HS-5 (cell line): ENCODE measurements at regions not wholly inside any gene's neighbourhood (a gene's known extent, or its start where the extent isn't known, plus 50 kb on each side); places are given as distances from the start of the nearest gene placed in this dataset.
"Not testable (repeated sequence)": the region's sequence is repeated elsewhere in the genome, so short reads cannot be mapped to it uniquely, and the experiment has no call there.

ENCODE experiments used
- DNase-seq: peaks from one replicate; pipeline ENCODE4 v3.0.0-alpha.2; 2012; ENCODE audit warnings: low read depth

- DNase-seq = no peak
These were observed 111.4 kb upstream of the TOPAZ1 start for GRCh38 chr3:44130249-44130648.

GRCh38 chr3:44132061-44132460, 109.6 kb upstream of the TOPAZ1 start:
- no peak for DNase-seq

GRCh38 chr3:44132593-44132992, 109.1 kb upstream of the TOPAZ1 start:
- DNase-seq = no peak

- DNase-seq = no peak
These were observed 105.3 kb upstream of the TOPAZ1 start for GRCh38 chr3:44136421-44136820.

GRCh38 chr3:44146073-44146472, 95.6 kb upstream of the TOPAZ1 start:
- no peak for DNase-seq

- no peak for DNase-seq
These were observed 81.9 kb upstream of the TOPAZ1 start for GRCh38 chr3:44159696-44160300.

GRCh38 chr3:44160818-44161217, 80.9 kb upstream of the TOPAZ1 start:
- DNase-seq = no peak

- DNase-seq = no peak
These were observed 69.8 kb upstream of the TOPAZ1 start for GRCh38 chr3:44171891-44172290.

- not testable (repeated sequence) for DNase-seq
These were observed 69.0 kb upstream of the TOPAZ1 start for GRCh38 chr3:44172701-44173100.

GRCh38 chr3:44173263-44173662, 68.4 kb upstream of the TOPAZ1 start:
- DNase-seq = no peak

- DNase-seq = no peak
These were observed 66.6 kb upstream of the TOPAZ1 start for GRCh38 chr3:44175070-44175469.

- no peak for DNase-seq
These were observed 62.4 kb upstream of the TOPAZ1 start for GRCh38 chr3:44179246-44179645.

GRCh38 chr3:44184319-44184953, 57.2 kb upstream of the TOPAZ1 start:
- no peak for DNase-seq

GRCh38 chr3:44185396-44185915, 56.2 kb upstream of the TOPAZ1 start:
- DNase-seq = no peak

GRCh38 chr3:44186111-44186672, 55.5 kb upstream of the TOPAZ1 start:
- DNase-seq = no peak

GRCh38 chr3:44186712-44187111, 55.0 kb upstream of the TOPAZ1 start:
- no peak for DNase-seq
